ENCODE measurements at regions not wholly inside any gene's neighbourhood (a gene's known extent, or its start where the extent isn't known, plus 50 kb on each side); places are given as distances from the start of the nearest gene placed in this dataset.

GRCh38 chr12:13348464-13348863 lies 151.9 kb downstream of the EMP1 start:
- intact Hi-C loops (cut with DNase I): no loop called here
- 80% methylated on average over 1 of the region's 1 CpG for WGBS
- Histone ChIP-seq H3K4me3 (no peak overlapping the region), H3K36me3 (no peaks in the 10 kb centered on the region), H3K27me3 (replicated peaks; ENCODE audit: insufficient read depth) (no peaks in the 10 kb centered on the region), H3K4me1 (replicated peaks) (no peaks in the 10 kb centered on the region), H3K9me3 (no peaks in the 10 kb centered on the region), H3K27ac (no peak overlapping the region)
- no peak for DNase-seq (ENCODE audit: low spot score)
- TF ChIP-seq POLR2A (IDR thresholded peaks at IDR 0.05) (no peak), POLR2AphosphoS5 (IDR thresholded peaks at IDR 0.05) (no peak)
- TF ChIP-seq, protein P1, sequence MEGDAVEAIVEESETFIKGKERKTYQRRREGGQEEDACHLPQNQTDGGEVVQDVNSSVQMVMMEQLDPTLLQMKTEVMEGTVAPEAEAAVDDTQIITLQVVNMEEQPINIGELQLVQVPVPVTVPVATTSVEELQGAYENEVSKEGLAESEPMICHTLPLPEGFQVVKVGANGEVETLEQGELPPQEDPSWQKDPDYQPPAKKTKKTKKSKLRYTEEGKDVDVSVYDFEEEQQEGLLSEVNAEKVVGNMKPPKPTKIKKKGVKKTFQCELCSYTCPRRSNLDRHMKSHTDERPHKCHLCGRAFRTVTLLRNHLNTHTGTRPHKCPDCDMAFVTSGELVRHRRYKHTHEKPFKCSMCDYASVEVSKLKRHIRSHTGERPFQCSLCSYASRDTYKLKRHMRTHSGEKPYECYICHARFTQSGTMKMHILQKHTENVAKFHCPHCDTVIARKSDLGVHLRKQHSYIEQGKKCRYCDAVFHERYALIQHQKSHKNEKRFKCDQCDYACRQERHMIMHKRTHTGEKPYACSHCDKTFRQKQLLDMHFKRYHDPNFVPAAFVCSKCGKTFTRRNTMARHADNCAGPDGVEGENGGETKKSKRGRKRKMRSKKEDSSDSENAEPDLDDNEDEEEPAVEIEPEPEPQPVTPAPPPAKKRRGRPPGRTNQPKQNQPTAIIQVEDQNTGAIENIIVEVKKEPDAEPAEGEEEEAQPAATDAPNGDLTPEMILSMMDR (IDR thresholded peaks at IDR 0.05): no peak

DNA sequence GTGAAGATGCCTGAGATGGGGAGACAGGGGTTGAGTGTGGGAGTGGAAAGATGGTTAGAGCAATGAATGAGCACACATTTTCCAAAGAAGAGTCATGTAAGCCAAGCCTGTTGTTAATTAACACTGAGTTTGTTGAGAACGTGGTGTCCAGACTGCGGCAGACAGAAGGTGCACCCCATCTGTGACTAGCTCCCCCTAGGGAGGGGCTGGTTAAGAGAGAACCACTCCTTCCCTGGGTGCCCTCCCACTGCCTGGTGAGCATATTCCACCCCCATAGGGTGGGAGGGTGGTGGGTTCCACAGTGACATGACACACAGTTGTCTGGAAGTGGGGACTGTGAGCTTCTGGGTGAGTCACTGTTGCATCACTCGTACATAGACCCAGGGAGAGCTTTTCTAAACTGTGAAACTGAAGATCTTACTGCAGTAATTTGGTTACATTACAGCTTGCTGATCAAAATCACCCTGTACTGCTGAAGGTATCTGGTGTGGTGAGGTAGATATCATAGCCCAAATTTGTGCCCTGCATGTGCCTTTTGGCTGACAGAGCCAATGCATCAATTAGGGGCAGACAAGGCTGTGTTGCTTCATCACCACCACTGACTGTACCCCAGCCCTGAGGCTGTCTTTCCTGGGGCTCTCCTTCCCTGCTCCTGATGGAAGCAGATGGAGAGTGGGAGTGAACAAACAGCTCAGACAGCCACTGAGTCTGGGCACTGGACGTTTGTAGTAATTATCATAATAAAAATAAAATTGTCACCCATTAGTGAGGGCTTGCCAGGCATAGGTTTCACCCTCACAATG lies 150.9 kb downstream of the EMP1 start:
- Histone ChIP-seq H3K4me3 (no peak overlapping the region), H3K27me3 (replicated peaks; ENCODE audit: insufficient read depth) (no peaks in the 10 kb centered on the region), H3K4me1 (replicated peaks) (no peaks in the 10 kb centered on the region), H3K27ac (no peak overlapping the region), H3K9me3 (no peaks in the 10 kb centered on the region), H3K36me3 (no peaks in the 10 kb centered on the region)
- intact Hi-C loops (cut with DNase I): no loop called here
- no peak for TF ChIP-seq POLR2A (IDR thresholded peaks at IDR 0.05)
- TF ChIP-seq, protein P1 (IDR thresholded peaks at IDR 0.05): no peak
- no peak for TF ChIP-seq POLR2AphosphoS5 (IDR thresholded peaks at IDR 0.05)
- DNase-seq (ENCODE audit: low spot score): no peak
- 38% methylated on average over 4 of the region's 4 CpGs for WGBS

GRCh38 chr12:13345722-13346121 lies 149.2 kb downstream of the EMP1 start:
- H3K4me3 ChIP-seq: no peak overlapping the region
- no peak overlapping the region for H3K27ac ChIP-seq
- no peaks in the 10 kb centered on the region for H3K27me3 ChIP-seq (replicated peaks; ENCODE audit: insufficient read depth)
- intact Hi-C loops (cut with DNase I): no loop called here
- TF ChIP-seq POLR2AphosphoS5 (IDR thresholded peaks at IDR 0.05) (no peak), POLR2A (IDR thresholded peaks at IDR 0.05) (no peak)
- TF ChIP-seq, protein P1 (IDR thresholded peaks at IDR 0.05): no peak
- DNase-seq (ENCODE audit: low spot score): no peak
- no peaks in the 10 kb centered on the region for H3K36me3 ChIP-seq
- no peaks in the 10 kb centered on the region for H3K4me1 ChIP-seq (replicated peaks)
- no peaks in the 10 kb centered on the region for H3K9me3 ChIP-seq

DNA sequence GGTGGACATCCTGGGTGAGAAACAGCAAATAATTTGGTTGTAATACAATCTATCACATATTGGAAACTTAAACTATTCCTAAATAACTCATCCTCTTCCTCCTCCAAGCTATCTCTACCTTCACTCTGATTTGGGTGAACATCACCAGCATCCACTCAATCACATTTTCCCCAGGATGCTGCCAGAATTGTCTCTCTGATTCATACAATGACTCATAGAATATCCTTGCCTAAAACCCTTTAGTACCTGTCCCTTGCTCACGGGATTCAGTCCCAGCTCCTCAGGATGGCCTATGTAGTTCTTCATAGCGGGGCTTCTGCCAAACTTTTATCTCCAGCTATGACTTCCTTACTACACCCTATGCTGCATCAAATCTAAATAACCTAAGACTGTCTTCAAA lies 146.8 kb downstream of the EMP1 start:
- intact Hi-C loops (cut with DNase I): no loop called here
- WGBS: 48% methylated on average over 2 of the region's 2 CpGs
- H3K27ac ChIP-seq: no peak overlapping the region

More for the DNA sequence above, 146.8 kb downstream of the EMP1 start:
- no peak for DNase-seq (ENCODE audit: low spot score)
- no peaks in the 10 kb centered on the region for H3K27me3 ChIP-seq (replicated peaks; ENCODE audit: insufficient read depth)
- no peaks in the 10 kb centered on the region for H3K9me3 ChIP-seq
- no peak overlapping the region for H3K4me3 ChIP-seq
- TF ChIP-seq, protein P1 (IDR thresholded peaks at IDR 0.05): no peak
- TF ChIP-seq POLR2A (IDR thresholded peaks at IDR 0.05) (no peak), POLR2AphosphoS5 (IDR thresholded peaks at IDR 0.05) (no peak)
- no peaks in the 10 kb centered on the region for H3K4me1 ChIP-seq (replicated peaks)
- H3K36me3 ChIP-seq: no peaks in the 10 kb centered on the region
